HG02852 (cell line): ENCODE measurements at regions not wholly inside any gene's neighbourhood (a gene's known extent, or its start where the extent isn't known, plus 50 kb on each side); places are given as distances from the start of the nearest gene placed in this dataset.
"Not testable (repeated sequence)": the region's sequence is repeated elsewhere in the genome, so short reads cannot be mapped to it uniquely, and the experiment has no call there.

Source experiments
- ATAC-seq: cut with Tn5 transposase; IDR thresholded peaks from one replicate; pipeline ENCODE4 v1.9.1; 2021; ENCODE audit warnings: mild to moderate bottlenecking, moderate library complexity; ENCODE audit not compliant: unreplicated experiment

DNA sequence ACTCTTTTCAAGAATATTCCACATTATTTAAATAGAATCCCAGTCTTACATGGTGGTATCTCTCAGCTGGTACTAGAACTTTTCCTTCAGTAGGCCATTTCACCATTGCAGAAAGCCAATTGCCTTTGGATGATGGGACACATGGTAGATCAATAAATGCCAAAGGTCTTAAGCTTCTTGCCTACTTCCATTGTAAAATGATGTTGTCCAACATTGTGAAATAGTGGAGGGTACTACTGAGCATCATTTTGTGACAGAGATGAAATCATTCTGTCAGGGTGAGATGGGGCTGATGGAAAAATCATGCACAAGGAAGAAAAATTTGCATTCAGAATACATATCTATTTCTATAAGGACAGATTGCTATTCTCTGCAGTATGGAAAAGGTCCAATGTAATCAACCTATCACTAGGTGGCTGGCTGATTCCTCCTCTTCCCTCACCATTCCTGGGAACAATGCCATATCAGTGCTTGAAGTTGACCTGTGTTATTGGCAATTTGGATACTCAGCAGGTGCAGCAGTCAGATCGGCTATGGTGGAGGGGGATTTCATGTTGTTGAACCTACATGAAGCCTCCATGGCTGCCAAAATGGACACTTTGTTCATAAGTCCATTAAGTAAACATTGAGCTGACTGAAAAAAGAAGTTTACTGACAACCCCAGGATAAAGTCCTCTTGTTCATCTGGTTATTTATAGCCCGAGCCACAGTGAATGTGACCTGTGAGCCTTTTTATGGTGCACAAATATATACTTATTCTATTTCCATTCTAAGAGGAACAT lies 596.9 kb upstream of the ARPP21 start:
- no peak for ATAC-seq

DNA sequence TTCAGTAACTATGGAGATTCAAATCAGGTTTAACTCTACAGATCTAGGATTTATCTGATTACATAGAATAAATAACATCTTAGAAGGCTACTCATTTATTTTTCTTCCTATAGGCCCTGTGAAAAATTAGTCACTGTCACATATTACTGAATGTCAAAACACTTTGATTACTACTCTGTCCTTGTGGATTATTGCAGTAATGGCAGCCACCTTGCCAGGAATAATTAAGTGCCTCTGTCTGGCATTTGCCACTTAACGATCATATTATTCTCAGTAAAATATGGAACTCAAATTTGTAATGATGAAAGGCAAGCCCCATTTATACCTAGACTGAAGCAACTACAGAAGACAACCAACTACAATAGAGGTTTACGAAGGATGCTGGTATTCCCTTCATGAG lies 596.3 kb upstream of the ARPP21 start:
- no peak for ATAC-seq

DNA sequence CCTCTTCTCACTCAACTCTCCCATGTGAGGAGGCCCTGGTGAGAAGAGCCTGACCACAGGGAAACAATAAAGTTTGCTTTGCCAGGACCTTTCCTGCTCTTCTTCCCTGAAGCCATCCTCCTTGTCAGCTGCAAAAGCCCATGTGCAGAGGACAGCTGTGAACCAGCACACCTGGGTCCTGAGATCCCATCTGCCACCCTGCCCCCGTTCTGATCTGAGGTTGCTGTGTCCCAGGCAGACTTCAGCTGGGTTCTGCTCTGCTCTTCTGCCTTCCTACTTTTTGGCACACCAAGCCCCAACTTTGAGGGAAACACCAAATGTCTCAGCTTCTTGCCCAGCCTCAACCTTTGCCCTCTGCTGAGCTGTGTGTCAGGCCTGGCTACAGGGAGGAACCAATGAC lies 595.1 kb upstream of the ARPP21 start:
- no peak for ATAC-seq

DNA sequence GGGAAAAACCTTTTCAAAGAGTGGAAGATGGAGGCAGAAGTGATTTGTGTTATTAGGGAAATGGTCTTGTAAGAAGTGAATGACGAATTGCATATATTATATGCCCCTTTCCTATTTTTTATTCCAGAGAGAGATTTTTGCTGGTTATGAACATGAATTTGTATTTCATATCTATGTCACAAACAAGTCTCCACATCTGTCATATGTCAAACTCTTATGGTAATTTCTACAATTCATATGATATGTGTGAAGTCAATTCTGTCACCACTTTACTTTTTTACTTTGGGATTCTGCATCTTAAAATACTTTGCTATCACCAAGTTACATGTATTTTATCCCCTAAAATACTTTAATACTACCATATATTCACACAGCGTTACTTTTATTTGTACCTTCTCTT lies 594.2 kb upstream of the ARPP21 start:
- ATAC-seq: no peak

DNA sequence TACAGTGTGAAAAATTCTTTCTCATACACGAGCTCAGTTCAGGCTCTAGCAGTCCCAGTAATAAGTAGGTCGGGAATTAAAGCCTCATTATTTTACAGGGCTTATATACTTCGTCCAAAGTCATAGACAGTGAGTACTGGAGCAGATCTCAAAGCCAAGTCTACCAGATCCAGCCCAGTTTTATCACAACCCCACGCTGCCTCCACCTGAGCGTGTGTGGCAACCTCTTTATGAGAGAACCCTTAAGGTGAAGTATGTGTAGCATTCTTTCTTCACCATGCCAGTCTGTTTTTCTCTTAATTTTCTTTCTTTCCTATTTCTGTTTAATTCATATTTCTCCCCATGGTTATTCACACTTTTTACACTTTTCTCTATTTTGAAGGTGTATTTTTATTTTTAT lies 574.6 kb upstream of the ARPP21 start:
- no peak for ATAC-seq

DNA sequence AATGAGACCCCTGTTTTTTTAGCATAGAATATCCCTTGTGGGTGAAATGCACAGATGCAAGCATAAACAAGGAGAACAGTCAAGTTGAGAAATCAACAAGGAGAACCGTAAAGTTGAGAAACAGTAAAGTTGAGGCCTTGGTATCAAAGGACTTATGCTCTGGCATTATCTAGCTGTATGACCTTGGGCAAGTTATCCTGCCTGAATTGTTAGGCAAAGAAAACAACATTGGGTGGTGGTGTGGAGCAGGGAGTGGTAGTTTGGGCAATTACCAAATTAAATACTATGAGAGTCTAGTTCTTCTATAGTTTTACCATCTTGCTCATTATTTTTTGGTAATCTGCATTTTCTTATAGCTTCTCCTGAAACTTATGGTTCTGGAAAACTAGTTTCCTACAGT lies 573.4 kb upstream of the ARPP21 start:
- ATAC-seq: no peak

DNA sequence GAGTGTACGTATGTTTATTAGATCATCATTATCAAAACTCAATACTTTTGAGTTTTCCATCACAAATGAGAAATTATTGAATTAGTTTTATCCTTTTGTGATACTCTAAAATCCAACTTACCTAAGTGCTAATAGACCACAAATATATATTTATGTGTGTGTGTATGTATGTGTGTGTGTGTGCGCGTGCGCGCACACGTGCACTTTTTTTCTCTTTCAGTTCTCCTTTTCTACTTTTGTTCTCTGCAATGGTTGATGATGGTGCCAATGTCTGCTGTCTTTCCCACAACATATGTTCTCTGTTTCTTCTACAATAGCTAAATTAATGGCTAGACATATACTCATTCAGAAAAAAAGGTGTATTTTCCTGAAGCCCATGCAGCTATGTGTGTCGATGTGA lies 571.6 kb upstream of the ARPP21 start:
- ATAC-seq: no peak

DNA sequence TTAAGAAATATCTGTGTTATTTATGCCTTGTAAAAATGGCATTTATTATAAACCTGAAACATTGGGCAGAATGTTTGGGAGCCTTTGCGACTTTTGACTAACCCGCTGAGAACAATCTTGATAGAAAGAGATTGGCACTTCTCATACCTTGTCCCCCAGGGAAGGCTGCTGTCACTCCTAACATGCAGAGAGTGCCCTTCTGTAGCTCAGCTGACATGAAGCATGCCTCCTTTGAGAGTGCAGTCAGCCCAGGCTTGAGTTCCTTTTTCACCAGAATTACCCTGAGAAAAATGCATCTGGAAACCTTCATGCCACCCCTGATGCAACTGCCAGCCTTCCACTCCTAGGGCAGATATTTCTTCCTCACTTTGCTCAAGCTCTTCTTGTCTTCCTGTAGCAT lies 569.2 kb upstream of the ARPP21 start:
- no peak for ATAC-seq

DNA sequence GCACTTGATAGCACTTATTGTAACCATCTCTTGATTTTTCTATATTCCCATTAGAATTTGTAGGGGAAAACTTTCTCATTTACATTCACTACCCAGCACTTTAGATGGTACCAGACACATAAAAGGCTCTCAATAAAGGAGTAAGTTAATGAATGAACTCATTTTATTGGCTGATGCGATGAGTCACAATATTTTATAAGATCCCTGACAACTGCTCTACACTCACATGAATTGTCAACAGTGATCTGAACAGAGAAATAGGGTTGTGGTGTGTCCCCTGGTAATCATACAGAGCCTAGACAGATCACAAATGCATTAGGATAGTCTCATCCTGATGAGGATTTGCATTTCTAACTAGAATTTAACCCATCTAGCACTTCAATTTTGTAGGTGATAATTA lies 567.6 kb upstream of the ARPP21 start:
- no peak for ATAC-seq

DNA sequence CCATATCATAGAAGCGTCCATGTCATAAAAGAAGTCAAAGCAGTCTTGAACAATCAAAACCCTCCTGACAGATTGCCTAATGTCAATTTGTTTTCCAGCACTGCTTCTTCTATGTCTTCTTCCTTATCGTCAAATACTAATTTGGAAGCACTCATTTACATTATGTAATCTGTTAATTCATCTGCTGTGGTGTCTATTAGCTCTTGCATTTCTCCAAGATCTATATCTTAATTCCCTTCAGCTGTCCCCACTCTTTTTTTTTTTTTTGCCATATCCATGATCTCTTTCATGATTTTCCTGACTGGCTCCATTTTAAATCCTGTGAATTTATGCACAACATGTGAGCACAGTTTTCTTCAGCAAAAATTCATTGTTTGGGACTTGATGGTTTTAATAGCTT lies 560.5 kb upstream of the ARPP21 start:
- ATAC-seq: no peak

DNA sequence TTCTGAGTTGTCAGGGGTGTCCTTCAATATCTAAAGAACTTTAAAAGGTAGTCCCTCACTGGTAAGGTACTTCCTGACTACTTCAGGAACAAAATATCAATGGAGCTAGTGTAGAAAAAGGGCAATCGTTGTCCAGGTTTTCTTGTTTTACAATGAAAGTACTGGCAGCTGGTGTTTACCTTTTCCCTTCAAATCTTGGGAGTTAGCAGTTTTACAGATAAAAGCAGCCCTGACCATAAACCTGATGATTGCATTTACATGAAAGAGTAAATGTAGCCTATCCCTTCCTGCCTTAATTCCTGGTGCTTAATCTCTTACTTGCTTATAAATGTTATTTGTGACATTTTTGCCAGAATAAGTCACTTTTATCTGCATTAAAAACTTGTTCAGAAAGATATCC lies 559.9 kb upstream of the ARPP21 start:
- ATAC-seq: no peak

DNA sequence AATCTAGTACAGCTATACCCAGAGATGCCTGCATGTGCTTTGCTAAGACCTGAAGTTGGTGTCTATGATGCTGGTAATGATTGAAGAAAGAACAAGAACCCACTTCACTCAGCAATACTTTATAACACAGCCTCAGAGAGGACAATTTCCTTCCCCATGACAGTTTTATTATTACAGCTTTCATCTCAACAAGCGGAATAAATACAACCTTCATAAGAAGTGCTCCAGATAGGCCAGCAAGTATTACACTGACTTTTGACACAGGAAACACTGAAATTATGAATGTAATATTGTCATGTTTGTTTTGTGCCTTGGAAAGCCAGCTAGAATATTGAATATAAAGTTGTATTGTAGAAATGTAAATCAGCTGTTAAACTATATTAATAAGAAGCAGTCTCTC lies 557.4 kb upstream of the ARPP21 start:
- no peak for ATAC-seq

DNA sequence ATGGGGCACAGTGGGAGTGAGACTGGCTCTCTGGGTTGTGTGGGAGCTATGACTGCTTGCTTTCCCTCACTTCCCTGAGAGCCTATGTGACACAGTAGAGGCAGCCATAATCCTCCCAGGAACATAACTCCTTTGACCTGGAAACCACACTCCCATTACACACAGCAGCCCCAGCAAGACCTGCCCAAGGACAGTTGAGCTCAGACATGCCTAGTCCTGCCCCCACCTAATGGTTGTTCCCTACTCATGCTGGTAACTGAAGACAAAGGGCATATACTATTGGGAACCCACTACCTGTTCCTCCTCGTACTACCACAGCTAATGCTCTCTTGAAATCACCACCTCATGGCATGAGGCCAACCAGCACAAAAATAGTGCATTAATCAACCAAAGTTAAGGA lies 550.4 kb upstream of the ARPP21 start:
- ATAC-seq: no peak

DNA sequence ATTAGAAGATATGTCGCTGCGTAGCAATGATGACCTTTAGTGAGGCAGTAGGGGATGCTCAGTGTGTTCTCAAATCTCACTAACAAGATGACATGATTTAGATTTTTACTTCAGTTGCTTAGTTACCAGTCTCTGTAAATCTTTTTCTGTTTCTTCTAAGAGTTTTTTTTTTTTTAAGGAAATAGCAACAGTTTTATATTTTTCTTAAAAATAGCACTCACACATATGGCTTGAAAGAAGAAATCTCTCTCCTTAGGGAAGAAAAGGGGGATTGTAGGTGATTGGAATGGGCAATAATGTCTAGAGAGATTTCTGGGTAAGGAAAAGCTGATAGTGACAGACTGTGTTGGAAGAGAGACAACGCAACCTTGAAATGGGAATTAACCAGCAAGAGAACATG lies 524.6 kb upstream of the ARPP21 start:
- ATAC-seq: no peak

DNA sequence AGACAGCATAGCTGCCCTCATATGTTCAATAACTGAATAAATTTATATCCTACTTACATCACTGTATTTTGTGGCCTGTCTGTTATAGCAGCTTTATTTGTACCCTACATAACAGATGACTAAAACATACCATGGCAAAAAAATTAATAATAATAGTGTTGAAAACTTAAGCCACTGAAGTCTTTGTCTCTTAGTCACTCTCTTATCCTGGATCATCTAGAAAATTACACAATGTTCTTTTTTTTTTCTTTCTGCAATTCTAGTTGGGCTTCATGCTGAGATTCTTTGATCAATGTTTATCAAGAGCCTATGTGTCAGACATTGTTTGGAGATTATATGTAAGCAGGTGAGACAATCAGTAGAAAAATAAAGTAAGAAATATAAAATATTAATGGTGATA lies 519.3 kb upstream of the ARPP21 start:
- no peak for ATAC-seq

DNA sequence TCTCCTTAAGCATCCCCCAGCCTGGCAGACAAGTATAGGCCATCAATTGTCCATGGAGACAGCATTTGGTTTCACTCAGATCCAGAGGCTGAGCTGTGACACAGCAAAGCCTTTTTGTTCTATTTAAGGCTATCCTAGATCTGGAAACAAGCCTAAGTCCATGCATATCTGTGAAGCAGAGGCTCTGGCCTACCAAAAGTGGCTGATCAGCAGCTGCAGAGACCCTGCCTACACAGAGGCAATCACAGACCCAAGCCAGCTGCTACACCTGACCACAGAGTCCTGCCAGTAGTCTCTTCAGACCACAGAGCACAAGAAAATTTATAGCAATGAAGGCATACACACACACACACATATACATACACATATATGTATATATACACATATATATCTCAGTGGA lies 501.7 kb upstream of the ARPP21 start:
- ATAC-seq: no peak

DNA sequence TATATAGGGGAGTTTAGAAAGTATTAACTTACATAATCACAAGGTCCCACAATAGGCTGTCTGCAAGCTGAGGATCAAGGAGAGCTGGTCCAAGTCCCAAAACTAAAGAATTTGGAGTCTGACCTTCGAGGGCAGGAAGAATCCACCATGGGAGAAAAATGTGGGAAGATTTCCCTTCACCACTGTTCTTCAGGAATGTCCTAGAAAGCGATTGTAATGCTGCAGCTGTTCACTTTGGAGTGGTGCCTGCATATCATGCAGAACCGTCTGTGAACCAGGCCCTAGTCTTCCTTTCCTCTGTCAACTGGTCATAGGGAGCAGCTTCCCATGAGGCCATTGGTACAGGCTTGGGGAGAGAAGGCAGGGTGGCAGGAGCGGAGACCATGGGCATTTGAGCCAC lies 497.9 kb upstream of the ARPP21 start:
- no peak for ATAC-seq

DNA sequence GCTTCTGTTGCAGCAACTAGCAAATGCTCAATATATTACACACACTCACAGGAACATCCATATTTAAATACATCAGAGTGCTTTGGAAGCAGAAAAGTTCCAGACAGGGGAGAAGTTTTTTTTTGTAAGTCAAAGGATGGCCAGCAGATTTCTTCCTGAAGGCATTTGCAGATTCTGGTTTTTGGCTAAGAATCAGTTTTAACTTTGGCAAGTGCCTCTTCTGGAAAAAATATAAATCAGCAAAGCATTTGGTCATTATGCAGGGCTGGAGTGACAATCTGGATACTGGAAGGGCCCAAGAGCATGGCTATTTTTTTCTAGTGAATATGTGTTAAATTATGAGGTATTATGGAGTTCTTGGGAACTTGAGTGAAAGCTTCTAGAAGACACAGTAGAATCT lies 495.3 kb upstream of the ARPP21 start:
- ATAC-seq: no peak

DNA sequence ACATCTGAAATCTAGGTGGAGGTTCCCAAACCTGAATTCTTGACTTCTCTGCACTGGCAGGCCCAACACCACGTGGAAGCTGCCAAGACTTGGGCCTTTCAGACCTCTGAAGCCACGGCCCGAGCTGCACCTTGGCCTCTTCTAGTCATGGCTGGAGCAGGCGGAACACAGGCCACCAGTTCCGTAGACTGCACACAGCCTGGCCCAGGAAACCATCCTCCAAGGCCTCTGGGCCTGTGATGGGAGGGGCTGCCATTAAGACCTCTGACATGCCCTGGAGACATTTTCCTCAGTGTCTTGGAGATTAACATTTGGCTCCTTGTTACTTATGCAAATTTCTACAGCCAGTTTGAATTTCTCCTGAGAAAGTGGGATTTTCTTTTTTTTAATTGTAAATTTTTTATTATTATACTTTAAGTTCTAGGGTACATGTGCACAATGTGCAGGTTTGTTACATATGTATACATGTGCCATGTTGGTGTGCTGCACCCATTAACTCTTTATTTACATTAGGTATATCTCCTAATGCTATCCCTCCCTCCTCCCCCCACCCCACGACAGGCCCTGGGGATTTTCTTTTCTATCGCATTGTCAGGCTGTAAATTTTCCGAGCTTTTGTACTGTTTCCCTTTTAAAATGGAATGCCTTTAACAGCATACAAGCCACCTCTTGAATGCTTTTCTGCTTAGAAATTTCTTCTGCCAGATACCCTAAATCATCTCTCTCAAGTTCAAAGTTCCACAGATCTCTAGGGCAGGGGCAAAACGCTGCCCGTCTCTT lies 492.9 kb upstream of the ARPP21 start:
- not testable (repeated sequence) for ATAC-seq

DNA sequence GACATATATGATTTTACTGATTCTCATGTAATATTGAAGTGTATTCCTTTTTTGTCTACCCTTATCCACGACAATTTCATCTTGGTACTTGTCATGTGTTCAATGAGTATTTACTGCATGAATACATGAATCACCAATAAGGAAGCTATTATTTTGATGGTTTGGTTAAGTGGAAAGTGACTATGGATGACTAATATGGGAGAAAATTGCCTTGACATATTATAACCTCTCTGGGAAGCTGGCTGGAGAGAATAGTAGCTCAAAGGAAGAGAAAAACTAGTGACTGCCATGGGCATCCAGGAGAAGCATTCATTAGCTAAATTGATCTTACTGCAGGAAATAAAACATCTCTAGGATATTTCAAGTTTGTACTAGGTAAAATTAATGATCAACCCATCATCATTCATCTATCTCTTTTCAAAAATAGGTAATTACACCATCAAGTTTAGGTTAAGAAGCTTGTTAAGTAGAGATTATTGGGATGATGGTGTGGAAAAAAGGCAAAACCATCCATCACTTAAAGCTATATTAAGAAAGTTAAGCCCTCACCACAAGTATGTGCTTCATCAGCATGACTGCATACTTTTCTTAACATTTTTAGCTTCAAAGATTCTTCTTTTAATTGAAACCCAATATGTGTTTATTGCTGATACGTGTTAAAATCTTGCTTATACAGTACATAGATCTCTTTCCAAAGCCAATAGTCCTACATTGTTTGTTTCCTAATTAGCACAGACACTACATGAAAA lies 455.2 kb upstream of the ARPP21 start:
- ATAC-seq: no peak

DNA sequence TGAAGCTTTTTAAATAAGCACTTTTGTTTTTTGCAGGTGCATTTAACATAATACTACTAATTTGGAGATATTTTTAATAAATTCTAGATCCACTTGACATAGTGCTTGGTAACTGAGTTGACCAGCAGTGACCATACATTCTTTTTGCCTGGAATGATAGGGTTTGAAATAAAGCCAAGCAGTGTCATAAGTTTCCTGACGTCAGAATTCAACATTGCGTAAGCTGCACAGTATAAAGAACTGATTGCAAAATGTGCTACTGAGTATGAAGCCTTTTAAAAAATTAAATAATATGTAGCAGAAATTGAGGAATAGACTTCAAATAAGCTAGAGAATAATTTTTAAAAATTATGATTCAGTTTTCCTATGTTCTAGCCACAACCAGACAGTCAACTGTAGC lies 454.6 kb upstream of the ARPP21 start:
- no peak for ATAC-seq

DNA sequence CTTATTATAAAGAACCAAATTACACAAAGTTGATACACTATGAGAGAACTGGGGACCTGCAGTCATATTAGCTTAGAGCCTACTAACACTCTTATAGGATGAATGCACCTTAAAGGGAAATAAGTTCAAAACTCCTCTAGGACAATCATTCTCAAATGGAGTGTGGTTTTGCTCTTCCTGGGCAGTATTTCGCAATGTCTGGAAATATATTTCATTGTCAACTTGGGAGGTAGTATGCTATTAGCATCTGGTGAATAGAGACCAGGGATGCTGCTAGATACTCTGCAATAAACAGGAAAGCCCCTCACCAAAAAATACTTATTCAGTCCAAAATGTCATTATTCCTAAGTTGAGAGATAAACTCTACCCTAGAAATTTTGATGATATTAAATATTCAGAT lies 451.4 kb upstream of the ARPP21 start:
- ATAC-seq: no peak
